ENCODE measurements at regions not wholly inside any gene's neighbourhood (a gene's known extent, or its start where the extent isn't known, plus 50 kb on each side); places are given as distances from the start of the nearest gene placed in this dataset.
"Not testable (repeated sequence)": the region's sequence is repeated elsewhere in the genome, so short reads cannot be mapped to it uniquely, and the experiment has no call there.

GRCh38 chr1:38204698-38205097 lies 158.1 kb upstream of the POU3F1 start:
- no peak for DNase-seq

- no peak for DNase-seq
These were observed 156.8 kb upstream of the POU3F1 start for GRCh38 chr1:38203441-38203840.

- no peak for DNase-seq
These were observed 154.8 kb upstream of the POU3F1 start for GRCh38 chr1:38201431-38201830.

- DNase-seq = no peak
These were observed 152.0 kb upstream of the POU3F1 start for GRCh38 chr1:38198621-38199020.

- DNase-seq = no peak
These were observed 151.5 kb upstream of the POU3F1 start for GRCh38 chr1:38198099-38198498.

GRCh38 chr1:38197312-38198061 lies 150.9 kb upstream of the POU3F1 start:
- DNase-seq = no peak

- no peak for DNase-seq
These were observed 147.9 kb upstream of the POU3F1 start for GRCh38 chr1:38194472-38194871.

GRCh38 chr1:38193040-38193439 lies 146.4 kb upstream of the POU3F1 start:
- DNase-seq = no peak

GRCh38 chr1:38191461-38191860 lies 144.9 kb upstream of the POU3F1 start:
- no peak for DNase-seq

GRCh38 chr1:38190983-38191382 lies 144.4 kb upstream of the POU3F1 start:
- no peak for DNase-seq

GRCh38 chr1:38187552-38187951 lies 141.0 kb upstream of the POU3F1 start:
- no peak for DNase-seq

- DNase-seq = no peak
These were observed 140.0 kb upstream of the POU3F1 start for GRCh38 chr1:38186566-38186965.

GRCh38 chr1:38185913-38186312 lies 139.3 kb upstream of the POU3F1 start:
- DNase-seq = no peak

GRCh38 chr1:38183747-38184146 lies 137.2 kb upstream of the POU3F1 start:
- DNase-seq = no peak

GRCh38 chr1:38183096-38183495 lies 136.5 kb upstream of the POU3F1 start:
- no peak for DNase-seq

GRCh38 chr1:38180388-38180787 lies 133.8 kb upstream of the POU3F1 start:
- not testable (repeated sequence) for DNase-seq

GRCh38 chr1:38179483-38179882 lies 132.9 kb upstream of the POU3F1 start:
- DNase-seq = no peak

- DNase-seq = no peak
These were observed 131.6 kb upstream of the POU3F1 start for GRCh38 chr1:38178216-38178615.

- DNase-seq = no peak
These were observed 128.5 kb upstream of the POU3F1 start for GRCh38 chr1:38175121-38175520.

- no peak for DNase-seq
These were observed 127.3 kb upstream of the POU3F1 start for GRCh38 chr1:38173848-38174247.

GRCh38 chr1:38173157-38173831 lies 126.7 kb upstream of the POU3F1 start:
- no peak for DNase-seq

GRCh38 chr1:38169121-38169520 lies 122.5 kb upstream of the POU3F1 start:
- no peak for DNase-seq

- DNase-seq = no peak
These were observed 121.8 kb upstream of the POU3F1 start for GRCh38 chr1:38168365-38168764.

- no peak for DNase-seq
These were observed 119.9 kb upstream of the POU3F1 start for GRCh38 chr1:38166461-38166860.
